ENCODE measurements at regions not wholly inside any gene's neighbourhood (a gene's known extent, or its start where the extent isn't known, plus 50 kb on each side); places are given as distances from the start of the nearest gene placed in this dataset.
"Not testable (repeated sequence)": the region's sequence is repeated elsewhere in the genome, so short reads cannot be mapped to it uniquely, and the experiment has no call there.

DNA sequence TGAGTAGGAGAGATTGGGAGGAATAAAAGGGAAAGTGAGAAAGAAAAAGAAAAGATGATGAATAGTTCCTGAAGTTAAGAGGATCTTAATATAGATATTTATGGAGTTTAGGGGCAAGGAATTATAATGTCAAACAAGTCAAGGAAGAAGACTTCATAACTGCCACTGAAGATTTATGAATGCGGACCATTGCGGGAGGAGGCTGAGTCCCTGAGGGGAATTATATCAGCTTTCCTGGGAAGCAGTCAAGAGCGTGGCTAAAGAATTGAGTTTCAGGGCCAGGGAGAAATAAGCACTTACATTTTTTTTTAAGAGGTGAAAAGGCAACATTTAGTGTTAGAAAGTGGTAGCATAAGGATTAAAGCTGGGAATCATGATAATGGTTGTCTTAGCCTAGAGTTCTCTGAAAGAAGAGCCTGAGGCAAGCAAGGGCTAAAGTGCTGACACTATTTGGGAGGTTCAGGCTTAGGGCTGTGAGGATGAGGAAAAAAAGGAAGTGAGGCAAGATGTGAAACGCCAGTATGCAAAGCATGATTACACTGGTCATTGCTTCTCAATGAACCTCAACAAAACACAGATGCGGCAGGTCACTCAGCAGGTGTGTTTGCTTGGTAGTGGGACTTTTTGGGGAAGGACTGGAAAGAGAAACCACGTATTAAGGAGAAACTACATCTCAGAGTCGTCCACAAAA is 217.1 kb downstream of the SLC4A3 start:
- no peak for DNase-seq

DNA sequence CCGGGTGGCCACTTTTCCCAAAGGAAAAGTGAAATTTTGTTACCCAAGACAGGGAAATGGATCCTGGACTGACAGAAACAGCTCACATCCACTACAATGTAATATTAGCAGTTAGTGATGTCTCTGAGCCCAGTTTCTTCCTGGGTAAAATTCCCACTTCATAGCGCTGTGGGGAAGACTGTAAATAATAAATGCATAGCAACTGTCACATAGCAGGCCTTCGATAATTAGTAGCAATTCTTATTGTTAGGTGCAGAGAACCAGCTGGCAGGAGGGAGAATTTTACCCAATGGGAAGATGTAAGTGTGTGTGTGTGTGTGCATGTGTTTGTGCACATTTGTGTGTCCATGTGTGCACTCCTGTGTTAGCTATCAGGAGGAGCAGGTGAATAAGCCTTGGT is 221.5 kb downstream of the SLC4A3 start:
- DNase-seq, result no peak

DNA sequence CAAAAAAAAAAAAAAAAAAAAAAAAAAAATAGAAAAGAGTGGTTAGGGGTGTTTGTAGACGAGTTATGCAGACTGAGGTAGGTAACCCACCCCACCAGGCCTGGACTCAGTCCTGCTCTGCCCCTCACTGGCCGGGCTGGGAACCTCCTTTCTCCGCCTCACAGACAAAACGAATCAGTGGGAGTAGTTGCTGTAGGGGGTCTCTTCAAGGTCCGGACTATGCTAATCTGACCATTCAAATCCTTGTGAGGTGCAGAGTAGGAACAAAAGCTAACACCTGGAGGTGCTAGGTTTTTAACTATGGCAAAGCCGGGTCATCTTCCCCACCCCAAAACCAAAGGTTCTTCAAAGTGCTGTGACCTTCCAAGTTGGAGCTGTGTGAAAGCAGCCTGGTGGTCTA is 223.7 kb downstream of the SLC4A3 start:
- DNase-seq, result no peak

DNA sequence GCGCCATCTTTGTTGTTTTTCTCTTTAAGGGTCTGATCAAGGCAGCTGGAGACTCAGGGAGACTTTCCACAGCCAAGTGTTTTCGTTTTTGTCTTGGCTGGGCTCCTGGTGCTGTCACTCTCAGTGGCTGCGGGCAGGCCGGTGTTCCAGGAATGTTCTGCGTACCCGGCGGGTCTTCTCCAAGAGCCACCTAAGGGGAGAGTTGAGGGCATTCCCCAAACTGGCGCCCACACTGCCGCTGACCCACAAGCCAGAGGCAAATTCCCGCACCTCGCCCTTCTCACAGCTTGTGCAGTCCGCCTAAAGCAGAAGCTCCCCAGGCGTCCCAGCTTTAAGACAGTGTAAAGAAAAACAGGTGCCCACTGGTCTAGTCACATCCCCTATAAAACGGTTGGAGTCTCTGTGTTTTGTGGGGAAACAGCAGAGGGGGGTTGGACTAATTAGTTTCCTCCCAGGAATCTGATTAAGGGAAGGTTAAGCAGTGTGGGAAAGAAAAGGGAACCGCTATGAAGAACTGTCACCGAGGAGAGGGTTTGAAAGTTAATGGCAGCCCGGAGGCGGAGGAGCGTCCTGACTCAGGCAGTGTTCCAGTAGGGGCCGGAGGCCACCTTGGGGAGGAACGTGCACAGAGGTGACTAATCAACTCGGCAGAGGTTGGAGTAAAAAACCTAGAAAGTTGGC is 224.5 kb downstream of the SLC4A3 start:
- no peak for DNase-seq

DNA sequence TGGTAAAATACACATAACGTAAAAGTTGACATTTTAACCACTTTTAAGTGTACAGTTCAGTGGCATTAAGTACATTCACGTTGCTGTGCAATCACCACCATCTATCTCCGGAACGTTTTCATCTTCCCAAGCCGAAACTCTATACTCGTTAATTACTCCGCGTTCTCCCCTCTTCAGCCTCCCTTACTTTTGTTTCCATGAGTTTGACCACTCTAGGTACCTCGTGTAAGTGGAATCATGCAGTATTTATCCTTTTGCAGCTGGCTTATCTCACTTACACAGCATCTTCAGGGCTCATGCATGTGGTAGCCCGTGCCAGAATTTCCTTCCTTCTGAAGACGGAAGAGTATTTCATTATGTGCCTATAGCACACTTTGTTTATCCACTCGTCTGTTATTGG is 225.2 kb downstream of the SLC4A3 start:
- no peak for DNase-seq

DNA sequence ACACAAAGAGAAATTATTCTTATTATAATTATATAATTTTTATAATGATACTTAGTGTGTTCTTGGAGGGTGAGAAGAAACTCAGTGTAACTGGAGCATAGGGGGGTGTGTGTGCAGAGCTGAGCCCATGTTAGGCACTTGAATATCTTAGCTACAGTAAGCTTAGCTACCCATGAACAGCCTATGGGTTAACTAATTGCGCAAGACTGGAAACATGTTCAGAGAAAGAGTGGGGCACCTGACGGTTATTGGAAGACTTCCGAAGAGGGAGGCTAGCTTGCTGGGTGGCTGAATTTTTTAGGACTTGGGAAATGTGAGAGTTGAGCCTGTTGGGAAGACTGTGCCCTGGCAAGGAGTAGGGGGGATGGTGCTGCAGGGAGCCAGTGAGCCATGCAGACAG is 229.2 kb downstream of the SLC4A3 start:
- DNase-seq, result no peak

DNA sequence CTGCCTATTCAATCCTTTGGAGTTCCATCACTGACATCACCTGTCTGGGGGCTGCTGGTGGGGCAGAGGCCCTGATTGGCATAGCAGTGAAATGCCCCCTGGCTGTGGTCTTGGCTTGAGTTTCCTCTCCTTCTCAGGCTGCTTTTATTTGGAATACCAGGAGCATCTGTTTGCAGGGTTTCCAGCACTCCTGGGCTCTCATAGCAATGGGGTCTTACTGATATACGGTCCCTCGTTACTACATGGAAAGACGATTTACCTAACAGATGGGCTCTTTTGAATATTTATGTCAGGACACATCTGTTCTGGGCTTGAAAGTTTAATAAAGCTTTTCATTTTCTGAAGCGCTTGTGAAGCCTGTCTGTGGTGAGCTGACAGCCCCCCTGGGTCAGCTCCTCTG is 230.3 kb downstream of the SLC4A3 start:
- DNase-seq, result no peak

DNA sequence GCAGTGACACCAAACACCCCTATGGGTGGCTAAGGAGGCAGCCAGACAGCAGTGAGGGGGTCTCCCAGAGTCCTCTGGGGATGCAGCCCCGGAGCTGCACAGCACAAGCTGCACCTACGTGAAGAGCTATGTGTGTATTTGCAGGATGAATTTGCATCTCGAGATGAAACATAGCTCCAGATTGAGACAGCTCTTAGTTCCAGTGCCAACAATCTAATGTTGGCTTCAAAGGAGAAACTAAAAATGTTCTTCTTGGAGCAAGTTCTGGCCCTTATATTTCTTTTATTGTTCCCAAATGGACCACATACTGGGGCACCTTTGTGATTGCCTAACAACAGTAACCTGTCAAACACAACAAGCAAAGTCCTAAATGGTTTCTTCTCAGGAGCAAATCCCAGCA is 233.9 kb downstream of the SLC4A3 start:
- no peak for DNase-seq

DNA sequence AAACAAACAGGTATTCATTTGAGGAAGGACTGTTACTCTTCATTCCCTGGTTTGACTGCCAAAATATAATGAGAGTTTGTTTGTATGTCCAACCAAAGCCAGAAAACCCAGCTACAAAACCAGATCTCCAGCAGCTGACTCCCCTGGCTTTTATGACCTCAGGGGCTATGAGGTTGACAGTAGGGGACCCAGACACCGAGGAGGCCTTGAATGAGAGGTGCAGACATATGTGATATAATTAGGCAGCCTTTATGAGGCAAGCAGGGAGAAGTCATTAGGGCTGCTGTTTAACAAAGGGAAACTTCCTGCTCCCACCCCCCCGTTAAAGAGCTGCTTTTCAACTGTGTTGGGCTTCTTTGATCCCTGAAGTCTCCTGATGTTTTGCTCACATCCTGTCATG is 236.7 kb downstream of the SLC4A3 start:
- no peak for DNase-seq

DNA sequence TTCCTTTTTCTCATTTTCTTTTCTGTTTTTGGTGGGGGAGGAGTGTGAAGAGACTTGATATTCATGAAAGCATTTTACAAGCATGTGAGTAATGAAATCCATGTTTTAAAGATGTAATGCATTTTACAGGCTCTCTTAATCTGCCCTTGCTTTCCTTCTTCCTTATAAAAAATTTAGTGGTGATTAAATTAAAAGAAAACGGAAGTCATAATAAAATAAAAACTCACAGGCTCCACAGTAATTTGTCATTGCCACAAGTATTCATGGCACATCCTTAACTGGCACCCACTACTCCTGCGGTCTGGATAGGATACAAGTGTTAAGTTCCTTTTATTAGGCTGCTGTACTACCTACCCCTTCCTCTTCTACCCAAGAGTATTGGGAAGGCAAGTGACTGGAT is 241.2 kb downstream of the SLC4A3 start:
- DNase-seq, result no peak

DNA sequence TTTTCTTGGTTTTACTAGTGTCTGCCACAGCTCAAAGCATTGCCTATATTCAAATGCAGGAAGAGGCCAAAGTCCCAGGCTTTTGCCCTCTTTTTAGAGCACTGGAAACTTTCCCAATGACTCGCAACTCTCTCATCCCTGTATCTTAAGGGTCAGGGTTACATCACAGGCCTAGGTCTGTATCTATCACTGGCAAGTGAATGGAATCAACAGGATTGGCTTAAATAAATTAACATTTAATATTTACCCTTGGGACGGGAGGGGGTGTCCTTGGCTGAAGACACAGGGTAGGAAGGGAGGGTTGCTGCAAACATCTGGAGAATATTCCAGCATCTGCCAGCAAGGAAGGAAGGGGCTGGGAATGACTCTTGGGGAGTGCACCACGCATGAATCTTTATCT is 242.6 kb downstream of the SLC4A3 start:
- DNase-seq, result no peak

DNA sequence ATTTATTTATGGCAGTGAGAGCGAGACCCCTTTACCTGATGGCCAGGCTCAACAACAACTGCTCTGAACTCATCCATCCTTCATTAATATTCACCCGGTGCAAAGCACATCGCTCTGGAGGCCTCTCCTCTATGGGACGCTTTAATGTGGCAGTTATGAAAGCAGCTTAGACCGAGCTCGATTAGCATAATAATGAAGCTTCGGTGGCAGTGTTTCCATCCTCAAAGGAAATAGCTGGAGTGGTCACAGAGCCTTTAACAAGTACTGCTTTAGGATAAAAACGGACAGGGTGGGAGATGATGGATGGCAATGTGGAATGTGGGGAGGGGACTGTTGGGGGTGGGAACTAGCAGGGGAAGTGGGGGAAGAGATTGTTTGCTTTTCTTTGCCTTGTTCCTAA is 243.9 kb downstream of the SLC4A3 start:
- DNase-seq, result no peak

DNA sequence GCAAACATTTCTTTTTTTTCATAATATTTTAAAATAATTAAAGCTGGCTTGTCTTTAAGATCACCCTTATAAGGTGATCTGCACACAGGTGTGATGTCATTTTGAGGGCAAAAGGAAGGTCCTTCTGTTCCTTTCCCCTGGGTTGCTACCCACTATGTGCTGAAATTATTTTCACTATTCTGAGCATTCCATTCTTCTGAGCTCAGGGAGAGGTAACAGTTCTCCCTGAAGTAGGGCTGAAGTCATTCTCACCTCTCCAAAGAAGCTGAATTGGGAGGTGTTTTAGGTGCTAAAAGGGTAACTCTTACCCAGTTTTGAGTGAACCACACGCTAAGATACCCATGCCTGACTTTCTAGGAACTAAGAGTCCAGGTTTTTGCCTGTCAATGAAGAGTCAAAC is 247.6 kb downstream of the SLC4A3 start:
- no peak for DNase-seq

DNA sequence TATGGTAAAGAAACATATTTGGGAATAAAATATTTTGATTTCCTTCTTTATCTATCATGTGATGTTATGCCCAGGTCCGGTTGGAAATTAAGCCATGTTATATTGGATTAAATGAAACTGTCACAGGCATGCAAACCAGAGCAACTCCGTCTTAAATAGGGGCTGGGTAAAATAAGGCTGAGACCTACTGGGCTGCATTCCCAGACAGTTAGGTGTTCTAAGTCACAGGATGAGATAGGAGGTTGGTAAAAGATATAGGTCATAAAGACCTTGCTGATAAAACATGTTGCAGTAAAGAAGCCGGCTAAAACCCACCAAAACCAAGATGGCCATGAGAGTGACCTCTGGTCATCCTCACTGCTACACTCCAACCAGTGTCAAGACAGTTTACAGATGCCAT is 248.6 kb downstream of the SLC4A3 start:
- DNase-seq, result not testable (repeated sequence)

DNA sequence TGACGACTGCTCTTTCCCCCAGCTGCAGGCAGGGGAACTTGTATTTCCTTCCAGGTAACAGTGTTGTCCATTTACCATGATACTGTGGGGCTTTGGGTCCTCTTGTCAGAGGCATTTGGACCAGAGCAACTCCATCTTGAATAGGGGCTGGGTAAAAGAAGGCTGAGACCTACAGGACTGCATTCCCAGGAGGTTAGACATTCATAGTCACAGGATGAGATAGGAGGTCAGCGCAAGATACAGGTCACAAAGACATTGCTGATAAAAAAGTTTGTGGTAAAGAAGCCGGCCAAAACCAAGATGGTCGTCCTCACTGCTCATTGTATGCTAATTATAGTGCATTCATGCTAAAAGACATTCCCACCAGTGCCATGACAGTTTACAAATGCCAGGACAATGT is 249.5 kb downstream of the SLC4A3 start:
- no peak for DNase-seq

DNA sequence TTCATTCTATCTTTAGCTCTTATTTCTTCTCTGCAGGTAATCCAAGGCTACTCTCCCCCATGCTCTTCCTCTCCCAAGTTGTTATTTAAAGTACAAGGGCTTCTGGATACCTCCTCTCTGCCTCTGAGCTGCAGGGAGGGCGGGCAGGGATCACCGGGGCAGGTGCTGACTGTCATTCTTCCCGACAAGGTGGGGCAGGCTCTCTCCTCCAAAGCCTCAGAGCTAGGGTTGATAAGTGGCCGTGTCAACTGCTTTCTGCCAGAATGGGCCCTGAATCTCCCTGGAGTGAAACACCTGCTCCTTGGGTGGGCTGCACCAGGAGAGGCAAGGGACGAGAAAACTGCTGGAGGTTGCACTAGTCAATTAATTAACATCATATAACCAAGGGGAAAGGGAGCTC is 250.3 kb downstream of the SLC4A3 start:
- no peak for DNase-seq

DNA sequence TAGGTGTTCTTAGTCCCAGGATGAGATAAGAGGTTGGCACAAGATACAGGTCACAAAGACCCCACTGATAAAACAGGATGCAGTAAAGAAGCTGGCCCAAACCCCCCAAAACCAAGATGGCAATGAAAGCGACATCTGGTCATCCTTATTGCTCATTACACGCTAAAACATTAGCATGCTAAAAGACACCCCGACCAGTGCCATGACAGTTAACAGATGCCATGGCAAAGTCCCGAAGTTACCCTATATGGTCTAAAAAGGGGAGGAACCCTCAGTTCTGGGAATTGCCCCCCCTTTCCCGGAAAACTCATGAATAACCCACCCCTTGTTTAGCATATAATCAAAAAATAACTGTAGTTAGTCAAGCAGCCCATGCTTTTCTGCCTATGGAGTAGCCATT is 251.1 kb downstream of the SLC4A3 start:
- no peak for DNase-seq

DNA sequence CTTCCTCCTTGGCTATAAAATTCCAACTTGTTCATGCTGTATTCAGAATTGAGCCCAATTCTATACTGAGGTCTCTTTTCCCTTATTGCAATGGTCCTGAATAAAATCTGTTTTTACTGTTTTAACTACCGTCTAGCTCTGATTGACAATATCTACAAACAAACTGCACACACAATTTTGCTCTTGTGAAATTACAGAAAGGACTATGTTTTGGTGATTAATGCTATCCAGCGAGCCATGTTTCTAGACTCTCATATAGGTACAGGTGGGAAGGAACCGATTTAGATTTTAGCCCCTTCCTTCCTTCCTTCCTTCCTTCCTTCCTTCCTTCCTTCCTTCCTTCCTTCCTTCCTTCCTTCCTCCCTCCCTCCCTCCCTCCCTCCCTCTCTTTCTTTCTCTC is 254.4 kb downstream of the SLC4A3 start:
- DNase-seq, result no peak

DNA sequence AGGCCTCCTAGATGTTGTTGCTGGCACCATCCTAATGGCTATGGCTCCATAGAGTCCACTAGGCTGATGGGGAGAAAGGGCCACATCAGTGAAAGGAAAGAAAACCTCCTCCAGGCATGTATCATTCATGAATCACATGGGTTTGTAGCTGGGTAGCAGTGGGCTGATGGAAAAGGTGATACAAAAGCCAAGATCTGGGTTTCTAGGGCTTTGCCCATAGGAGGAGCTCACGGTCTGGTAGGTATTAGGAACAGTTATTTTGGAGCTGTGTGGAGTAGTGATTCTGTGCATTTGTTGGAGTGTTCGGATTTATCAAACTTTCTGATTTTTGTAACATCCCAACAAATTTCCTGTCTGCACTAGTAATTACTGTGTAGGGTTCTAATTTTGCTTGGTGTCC is 259.2 kb downstream of the SLC4A3 start:
- DNase-seq, result no peak

DNA sequence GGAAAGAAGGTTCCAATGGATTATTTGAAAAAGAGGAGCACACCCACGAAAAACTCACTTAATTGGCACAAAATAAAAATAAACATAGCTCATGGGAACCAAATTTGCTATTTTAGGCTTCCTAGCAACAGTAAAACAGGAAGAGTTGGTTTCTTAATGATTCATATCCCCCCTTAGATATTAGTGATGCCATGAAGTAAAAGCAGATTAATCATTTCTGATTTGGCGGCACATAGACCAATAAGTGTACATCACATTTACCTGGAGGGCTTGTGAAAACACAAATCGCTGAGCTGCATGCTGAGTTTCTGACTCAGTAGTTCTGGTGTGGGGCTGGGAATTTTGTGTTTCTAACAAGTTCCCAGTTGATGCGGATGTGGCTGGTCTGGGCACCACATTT is 260.4 kb downstream of the SLC4A3 start:
- DNase-seq, result no peak

DNA sequence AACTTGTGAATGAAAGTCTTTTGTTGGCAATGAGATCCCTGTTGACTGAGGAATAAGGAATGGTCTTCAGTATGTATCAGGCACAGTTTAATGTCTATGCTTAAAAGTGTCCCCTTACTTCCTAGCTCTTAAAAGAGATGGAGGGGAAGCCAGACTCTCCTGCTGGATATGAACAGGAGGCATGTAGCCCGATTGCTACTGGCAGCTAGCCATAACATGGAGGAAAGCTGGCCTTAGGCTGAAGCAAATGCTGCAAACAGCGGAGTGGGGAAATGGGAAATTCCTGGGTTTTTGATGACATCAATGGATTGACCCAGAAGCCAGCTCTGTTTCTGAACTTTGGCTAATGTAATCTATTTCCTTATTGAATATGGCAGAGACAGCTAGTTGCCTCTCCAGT is 266.1 kb downstream of the SLC4A3 start:
- DNase-seq, result no peak

DNA sequence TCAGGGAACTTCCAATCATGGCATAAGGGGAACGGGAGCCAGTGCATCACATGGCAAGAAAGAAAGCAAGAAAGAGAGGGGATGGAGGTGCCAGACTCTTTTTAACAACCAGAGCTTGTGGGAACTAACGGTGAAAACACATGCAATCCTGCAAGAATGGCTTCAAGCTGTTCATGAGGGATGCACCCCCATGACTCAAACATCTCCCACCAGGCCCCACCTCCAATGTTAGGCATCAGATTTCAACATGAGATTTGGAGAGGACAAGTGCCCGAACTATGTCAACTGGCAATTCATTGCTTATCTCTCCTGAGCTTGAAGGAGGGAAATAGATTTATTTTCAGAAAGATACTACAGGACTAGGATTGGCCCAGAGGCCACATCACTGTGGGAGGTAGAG is 270.0 kb downstream of the SLC4A3 start:
- no peak for DNase-seq

DNA sequence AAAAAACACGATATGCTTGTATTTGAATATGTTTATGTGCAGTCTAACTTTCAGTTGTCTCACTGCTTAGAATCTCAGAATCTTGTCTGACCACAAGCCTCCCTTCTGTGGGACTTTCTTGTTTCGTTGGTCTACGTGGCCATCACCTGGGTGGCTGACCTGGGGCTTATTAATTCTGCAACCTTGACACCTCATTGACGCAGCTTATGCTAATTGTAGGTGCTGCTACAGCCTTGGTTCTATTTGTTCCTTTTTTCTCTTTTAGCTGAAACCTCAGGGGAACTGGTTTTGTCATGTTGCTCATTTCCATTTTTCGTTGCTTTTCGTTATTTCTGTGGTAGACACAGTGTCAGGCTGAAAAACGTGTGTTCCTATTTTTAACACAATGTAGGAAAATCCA is 273.7 kb downstream of the SLC4A3 start:
- DNase-seq, result no peak

DNA sequence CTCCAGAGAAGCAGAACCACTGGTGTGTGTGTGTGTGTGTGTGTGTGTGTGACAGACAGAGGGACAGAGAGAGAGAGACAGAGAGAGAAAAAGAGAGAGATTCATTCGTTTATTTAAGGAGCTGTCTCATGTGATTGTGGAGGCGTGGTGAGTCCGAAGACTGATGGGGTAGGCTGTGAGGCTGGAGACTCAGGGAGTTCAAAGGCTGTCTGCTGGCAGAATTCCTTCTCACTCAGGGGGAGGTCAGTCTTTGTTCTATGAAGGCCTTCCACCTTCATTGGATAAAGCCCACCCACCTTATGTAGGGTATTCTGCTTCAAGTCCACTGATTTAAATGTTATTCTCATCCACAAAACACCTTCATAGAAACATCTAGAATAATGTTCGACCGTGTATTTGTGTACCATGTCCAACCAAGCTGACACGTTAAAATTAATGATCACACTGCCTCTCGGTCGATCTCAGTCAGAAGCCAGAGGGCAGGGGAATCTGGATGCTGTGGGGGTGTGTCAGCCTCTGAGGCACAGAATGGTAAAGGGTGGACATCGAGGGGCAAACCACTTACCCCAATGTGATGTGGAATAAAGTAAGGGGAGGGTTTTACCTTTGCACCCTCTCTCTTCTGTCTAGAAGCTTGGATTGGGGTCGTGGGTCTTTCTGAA is 275.6 kb downstream of the SLC4A3 start:
- no peak for DNase-seq

DNA sequence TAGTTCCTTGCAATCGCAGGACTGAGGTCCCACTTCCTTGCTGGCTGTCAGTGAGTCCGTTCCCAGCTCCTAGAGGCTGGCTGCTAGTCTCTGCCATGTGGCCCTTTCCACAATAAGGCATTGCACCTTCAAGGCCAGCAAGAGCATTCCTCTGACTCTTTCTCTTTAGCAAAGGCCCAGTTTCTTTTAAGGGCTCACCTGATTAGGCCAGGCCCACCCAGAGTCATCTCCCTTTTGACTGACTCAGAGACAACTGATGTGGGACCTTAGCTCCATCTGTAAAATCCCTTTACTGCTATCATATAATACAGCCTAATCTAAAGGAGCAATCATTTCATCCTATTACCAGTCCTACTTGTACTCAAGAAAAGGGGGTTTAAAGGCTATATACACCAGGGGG is 278.2 kb downstream of the SLC4A3 start:
- DNase-seq, result no peak

Measured in T-helper 9 cell (primary cell).